GM04504 (cell line): ENCODE measurements at regions not wholly inside any gene's neighbourhood (a gene's known extent, or its start where the extent isn't known, plus 50 kb on each side); places are given as distances from the start of the nearest gene placed in this dataset.
"Not testable (repeated sequence)": the region's sequence is repeated elsewhere in the genome, so short reads cannot be mapped to it uniquely, and the experiment has no call there.

ENCODE experiments used
- DNase-seq: peaks from one replicate; pipeline ENCODE4 v3.0.0-alpha.2; 2012; ENCODE audit warnings: low read depth

DNA sequence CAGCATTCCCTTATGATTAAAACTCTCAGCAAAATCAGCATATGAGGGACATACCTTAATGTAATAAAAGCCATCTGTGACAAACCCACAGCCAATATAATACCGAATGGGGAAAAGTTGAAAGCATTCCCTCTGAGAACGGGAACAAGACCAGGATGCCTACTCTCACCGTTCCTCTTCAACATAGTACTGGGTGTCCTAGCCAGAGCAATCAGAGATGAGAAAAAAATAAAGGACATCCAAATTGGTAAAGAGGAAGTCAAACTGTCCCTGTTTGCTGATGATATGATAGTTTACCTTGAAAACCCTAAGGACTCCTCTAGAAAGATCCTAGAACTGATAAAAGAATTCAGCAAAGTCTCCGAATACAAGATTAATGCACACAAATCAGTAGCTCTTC lies 141.6 kb upstream of the MAN1A1 start:
- DNase-seq: not testable (repeated sequence)

DNA sequence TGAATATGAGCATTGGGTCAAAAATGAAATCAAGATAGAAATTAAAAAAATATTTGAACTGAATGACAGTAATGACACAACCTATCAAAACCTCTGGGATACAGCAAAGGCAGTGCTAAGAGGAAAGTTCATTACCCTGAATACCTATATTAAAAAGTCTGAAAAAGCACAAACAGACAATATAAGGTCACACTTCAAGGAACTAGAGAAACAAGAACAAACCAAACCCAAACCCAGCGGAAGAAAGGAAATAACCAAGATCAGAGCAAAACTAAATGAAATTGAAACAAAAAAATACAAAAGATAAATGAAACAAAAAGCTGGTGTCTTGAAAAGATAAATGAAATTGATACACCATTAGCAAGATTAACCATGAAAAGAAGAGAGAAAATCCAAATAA lies 140.5 kb upstream of the MAN1A1 start:
- DNase-seq: not testable (repeated sequence)

DNA sequence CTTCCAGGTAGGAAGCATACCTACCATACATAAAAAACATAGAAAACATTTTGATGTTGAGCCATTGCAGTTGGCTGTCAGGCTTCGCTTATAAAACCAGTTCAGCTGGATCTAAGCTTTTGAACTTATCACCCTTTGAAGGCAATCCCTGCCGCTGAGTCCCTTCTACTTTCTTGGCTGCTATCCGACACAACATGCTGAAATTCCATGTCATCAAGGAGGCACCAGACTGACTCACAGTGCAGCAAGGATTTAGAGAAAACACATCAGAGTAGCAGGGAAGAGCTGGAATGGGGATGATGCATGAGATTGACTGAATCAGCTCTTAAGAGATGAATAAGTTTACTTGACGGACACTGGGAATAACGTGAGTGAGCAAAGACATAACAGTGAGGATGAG lies 135.0 kb upstream of the MAN1A1 start:
- DNase-seq: peak; percentile 89

DNA sequence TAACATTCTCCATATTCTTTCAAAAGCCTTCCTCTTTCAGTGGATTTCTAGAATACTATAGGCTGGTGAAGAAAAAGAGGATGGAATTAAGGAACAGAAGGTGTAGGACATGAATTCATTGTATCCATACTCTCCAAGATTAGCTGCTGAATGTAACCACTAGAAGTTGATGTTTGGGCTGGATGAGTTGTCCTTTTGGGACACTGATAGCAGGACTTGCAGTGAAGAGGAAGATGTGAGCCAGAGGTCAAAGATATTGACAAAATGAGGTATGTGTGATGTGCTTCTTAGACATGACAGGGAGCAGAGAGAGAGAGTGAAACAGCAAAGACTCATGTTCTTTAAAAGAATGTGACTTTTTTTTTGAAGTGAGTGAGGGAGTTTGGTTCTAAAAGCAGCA lies 134.3 kb upstream of the MAN1A1 start:
- DNase-seq: no peak

DNA sequence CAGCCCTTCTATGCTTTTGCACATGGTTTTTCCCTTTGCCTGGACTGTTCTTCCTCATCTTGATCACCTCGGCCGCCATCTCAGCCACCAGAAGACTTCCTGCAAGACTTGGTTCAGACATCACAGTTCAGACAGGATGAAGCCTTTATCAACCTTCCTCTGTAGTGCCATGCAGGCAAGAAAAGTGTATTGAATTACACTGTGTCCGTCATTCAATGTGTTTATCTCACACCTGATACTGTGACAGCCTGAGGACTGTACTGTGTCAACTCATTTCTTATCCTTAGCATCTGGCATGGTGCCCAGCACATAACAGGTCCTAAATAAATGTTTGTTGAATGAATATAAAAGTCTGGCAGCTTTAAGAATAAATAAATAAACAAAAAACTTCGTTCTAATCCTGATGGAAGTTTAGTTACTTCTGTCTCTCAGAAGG lies 133.3 kb upstream of the MAN1A1 start:
- no peak for DNase-seq

DNA sequence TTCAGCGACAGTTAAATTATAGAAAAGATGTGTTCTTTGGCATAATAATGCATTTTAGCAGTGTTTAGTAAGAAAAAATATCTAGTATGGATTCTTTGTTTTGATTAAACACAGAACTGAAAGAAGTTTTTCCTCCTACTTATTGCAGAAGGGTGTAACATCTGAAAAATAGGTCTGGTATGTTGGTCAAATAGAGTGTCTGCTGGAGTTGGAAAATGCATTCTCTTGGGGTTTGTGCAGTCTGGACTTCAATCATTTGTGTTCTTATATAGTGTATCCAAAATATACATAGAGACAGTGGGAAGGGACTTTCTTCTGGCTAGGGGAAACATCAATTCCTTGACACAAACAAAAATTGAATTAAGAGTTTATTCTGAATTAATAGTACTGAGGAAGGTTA lies 132.4 kb upstream of the MAN1A1 start:
- DNase-seq: no peak

DNA sequence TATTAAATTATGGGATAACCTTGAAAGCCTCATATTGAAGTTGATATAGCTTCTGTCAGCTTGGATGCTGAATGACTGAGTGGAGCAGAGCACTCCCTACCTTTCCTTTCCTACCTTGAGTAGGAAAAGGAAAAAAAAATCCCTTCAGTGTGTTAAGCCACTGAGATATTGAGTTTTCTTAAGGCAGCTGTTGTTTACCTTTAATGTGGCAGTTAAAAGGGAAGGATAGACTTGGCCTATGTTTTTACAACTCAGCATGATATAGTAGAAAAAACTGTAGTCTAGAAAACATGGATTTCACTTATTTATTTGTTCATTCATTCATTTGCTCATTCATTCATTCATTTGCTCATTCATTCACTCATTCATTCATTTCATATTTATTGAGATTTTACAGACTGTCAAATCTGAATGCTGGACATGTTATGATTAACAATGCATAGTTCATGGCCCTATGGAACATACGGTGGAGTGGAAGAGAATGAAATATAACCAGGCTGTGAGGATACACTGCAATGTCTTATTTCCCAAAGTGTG lies 131.5 kb upstream of the MAN1A1 start:
- DNase-seq: no peak

DNA sequence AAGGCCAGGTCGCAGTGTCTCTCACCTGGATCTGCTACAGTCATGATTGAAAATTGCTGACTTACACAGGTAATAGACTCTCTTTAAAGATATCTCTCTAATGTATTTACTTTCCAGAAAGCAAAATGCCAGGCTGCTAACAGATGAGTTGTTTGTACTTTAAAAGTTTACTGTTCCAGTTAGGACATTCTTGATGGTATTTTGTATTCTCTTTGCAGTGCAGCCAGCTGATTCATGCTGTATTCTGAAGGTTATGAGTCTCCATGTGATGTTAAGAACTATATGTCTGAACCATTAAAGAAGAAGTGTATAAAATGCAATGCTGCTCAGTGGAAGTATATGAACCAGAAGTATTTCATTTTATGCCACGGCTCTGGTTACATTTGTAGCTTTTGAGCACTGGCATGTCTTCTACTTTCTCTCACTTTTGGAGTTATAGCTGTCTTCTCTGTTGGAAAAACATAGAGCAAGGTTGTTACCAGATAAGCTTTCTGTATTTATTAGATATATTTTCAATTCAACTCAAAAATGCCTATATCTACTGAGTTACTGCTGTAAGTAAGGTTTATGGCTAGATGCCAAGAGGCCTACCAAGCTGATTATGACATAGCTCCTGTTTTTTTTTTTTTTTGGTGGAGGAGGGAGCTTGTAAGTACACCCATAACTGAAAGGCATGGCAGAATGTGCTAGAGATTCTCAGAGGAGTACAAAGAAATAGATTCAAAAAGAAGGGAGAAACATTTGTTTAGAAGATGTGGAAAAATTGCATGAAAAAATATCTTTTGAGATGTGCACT lies 130.5 kb upstream of the MAN1A1 start:
- no peak for DNase-seq

DNA sequence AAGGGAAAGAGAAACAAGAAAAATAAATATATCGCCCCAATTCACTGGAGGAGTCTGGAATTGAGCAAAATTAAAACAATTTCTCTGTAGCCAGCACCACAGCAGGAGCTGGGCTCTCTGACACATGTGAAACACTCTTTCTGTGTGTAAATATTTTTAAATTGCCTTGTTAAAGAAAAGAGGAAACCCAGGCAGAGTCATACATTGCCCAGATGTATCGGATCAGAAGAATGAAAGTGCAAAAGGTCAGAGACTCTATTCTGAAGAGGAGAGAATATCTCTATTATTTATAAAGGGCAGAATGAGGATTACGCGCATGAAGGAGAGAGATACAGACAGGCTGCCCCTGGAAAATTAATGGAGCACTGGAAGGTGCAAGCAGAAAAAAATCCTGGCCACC lies 127.0 kb upstream of the MAN1A1 start:
- DNase-seq: no peak

DNA sequence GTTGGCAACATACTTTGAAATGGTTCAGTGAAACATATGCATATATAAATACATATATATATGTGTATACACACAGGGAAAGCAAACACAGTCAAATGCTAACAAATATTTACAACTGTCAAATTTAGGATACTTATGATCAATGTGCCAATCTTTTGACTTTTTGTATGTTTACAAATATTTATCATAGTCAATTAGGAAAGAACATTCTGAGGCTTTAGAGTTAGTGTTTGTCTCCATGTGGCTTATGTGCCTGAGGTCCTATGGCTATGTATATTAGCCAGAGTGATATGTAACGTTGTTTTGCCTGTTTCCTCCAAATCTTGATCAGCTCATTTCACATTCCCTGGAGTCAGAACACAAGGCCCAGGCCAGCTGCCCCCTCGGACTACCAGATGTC lies 126.5 kb upstream of the MAN1A1 start:
- no peak for DNase-seq

DNA sequence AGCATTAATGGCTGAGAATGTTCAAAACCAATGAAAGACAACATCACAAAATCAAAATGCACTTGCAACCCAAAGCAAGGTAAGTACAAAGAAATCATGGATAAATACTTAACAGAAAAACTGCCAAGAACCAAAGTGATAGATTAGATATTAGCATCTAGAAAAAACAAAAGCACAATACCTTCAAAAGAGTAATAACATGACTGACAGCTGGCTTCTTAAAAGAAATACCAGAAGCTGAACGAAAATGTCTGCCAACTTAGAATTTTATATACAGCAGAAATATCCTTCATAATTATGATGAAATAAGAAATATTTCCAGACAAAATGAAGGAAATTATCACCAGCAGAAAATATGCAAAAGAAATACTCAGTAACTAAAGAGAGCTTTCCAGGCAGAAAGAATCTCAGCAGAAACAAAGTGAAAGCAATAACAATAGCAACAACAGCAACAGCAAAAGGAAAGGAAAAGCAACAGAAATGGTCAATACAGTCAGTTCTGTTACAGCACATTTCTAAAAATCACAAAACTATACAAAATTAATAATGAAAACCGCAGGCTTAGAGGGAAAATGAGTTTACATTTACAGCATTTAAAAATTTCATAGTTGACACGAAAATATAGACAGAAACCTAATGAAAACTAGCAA lies 121.5 kb upstream of the MAN1A1 start:
- no peak for DNase-seq

DNA sequence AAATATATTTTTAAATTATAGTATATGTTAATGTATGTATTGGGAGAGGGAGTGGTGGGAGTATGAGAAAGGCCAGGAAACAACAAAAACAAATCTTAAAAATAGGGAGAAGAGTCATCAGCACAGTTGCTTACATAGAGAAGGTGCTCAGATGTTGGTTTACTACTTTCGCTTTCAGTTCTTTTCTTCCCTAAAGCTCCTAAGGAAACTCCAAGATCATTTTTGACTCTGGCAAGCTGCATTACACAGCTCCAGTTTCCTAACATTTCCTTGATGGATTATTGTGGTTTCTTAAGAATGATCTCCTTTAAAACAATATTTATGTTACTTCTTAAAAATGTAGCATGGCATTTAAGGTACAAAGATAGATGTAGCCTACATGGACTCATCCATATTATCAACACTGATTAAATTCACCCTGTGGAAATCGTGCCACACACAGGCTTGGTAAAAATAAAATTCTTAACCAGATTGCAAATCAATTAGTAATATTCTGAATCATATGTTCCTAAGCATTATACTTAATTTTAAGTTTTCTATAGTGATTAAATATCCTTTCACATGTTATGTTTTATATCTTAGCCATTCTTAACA lies 118.0 kb upstream of the MAN1A1 start:
- no peak for DNase-seq

DNA sequence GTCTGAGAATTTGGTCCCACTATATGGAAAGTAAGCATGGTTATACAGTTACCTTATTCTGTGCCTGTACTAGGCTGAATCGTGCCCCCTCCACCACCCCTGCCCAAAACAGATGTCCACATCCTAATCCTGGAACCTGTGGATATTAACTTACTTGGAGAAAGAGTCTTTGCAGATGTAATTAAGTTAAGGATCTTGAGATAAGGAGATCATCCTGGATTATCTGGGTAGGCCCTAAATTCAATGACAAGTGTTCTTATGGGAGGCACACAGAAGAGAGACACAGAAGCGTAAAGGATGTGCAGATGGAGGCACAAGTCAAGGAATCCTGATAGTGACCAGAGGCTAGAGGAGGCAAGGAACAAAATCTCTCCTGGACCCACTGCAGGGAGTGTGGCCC lies 116.7 kb upstream of the MAN1A1 start:
- DNase-seq: no peak

DNA sequence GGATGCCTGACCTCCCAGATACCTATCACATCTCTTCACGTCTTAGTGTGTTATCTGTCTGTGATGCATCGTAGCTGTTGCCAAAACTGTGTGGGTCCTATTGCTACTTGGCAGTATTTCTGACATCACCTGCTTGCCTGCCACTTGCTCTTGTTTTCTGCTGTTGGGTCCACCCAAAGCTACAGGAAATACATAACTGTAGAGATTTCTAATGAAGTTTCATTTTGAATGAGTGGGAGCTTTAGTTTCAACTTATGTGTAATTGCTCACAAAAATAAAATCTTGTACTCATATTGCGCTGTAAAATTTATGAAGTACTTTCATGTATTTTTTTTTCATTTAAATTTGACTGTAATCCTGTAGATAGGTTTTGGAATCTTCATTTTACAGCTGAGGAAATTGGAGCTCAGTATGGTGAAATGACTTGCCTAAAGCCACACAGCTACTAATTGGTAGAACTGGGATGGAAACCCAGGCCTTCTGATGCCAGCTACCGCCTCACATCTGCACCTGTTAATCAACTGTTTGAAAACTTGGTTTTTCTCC lies 113.6 kb upstream of the MAN1A1 start:
- no peak for DNase-seq

DNA sequence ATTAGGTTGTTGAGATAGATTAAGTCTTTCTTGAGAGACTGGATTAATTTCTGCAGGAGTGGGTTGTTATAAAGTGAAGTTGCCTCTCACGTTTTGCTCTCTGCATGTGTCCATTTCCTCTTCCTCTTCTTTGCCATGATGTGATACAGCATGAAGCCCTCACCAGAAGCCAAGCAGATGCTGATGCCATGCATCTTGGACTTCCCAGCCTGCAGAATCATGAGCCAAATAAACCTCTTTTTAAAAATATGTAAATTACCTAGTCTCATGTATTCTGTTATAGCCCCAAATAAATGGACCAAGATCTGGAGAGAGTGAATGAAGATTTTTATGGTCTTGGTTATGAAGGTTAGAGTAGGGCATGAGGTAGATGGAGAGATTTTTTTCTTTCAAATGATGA lies 111.6 kb upstream of the MAN1A1 start:
- DNase-seq: no peak

DNA sequence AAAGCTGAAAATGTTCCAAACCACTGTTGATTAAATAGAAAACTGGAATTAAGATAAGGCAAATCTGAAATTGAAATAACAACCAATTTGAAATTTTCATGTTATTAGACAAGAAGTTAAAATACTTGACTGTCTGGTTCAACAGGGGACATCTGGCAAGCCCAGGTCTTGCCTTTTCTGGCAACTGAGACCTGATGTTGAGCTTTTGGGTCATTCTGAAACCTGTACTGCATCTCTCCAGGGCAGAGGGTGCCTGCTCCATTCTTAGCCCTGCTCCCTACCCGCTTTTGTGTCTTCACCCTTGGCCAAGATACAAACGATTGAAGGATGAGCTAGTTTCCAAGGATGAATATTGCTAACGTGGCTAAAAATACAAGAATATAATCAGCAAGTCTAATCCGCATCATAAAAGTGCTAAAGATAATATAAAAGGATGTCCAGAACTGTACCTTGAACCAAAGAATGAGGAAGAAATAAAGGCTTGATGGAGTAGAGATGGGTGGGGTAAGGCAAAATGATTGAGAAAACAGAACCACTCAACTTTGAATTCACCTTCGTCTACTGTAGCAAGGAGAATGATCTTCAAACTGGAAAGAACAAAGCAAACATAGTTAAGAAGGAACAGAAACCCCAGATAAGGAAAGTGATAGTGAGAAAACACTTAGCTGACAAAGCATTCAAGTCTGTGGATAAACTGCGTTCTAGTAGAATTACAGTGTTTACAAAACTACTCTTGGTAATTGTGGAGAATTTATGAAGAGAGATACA lies 109.8 kb upstream of the MAN1A1 start:
- no peak for DNase-seq

DNA sequence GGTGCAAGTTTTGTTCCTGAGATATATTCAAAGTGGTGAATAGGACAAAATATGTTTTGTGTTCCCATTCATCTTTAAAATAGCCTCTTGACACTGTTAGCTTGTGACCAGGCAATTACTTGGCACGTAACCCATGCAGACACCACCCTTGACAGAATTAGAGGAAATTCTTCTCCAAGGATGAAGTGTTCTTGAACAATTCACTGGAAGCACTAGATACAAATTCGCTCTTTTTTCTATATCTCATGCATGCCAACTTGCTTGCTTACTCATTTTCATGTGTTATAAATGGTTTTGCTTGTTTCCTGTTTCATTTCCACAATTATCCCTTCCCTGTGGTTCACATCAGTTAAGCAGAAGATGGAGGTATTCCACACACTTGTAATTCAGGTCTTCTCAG lies 105.2 kb upstream of the MAN1A1 start:
- DNase-seq: no peak

DNA sequence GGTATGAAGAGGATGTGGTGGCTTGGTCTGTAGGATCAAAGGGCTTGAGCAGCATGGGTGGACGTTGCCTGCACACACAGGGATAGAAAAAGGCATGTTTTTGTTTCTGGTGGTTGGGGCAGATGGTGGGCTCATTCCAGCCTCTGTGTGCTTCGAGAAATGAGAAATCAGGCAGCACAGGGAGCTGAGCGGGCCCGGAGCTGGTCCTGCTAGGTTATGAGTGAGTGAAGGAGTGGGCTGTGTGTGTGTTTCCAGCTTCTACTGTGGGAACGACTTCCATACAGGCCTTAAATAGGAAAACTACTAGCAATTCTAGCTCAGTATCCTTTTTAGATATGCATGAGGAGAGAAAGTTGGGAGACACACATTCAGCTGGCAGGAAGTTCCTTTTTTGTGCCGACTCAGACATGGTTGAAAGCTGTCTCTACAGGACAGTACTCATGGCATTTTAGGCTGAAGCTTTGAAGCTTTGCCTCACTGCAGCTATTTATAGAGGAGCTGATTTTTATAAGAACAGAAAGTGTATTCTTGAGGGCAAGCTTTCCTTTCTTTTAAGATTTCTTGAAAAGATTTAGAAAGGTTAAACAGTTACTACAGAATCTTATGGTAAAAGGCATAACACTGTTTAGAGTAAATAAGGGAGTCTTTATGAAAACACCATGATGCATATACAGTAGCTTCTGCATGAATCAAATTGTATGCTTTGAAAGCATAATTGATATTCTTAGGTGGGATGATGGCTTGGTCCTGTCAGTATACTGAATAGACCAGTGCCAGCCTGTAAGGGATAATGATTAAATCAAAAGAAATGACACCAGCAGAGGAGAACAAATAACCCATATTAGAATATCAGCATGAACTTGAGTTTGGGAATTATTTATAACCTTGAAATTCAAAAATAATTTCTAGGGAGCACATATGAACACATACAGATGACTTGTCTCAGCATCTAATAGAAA lies 104.0 kb upstream of the MAN1A1 start:
- DNase-seq: no peak

DNA sequence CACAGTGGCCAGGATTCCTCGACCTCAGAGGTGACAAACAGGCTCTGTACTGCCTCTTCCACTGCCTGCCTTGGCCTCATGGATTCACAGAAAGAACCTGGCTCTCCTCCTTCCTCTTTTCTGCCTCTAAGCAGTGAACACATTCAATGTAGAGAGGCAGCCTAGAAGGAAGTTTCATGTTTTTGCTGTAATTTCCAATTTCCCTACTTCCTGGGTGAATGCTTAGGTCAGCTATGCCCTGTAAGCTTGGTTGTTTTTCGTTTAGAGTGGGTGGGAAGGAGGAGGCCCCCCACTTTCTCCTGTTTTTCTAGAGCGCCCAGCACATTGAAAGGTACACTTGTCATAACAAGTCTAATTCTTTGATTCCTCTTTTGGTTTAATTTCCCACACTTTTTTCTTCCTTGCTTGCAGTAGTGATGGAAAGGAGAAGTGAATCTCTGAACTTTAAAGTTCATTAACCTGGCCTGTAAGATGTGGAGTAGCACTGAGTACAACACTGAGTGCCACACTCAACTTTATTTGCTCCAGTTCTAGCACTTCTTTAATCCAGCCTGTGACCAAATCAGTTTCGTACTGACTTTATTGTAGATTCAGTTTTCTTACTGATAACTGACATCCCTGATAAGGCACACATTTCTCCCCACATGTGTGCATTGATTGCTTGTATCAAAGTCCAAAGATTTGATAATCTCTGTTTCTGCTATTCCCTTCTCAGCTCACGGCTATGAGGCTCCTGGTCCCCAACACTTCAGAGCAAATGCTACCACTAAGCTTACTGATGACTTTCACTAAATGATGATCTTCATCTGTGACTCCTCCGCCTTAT lies 100.0 kb upstream of the MAN1A1 start:
- no peak for DNase-seq

DNA sequence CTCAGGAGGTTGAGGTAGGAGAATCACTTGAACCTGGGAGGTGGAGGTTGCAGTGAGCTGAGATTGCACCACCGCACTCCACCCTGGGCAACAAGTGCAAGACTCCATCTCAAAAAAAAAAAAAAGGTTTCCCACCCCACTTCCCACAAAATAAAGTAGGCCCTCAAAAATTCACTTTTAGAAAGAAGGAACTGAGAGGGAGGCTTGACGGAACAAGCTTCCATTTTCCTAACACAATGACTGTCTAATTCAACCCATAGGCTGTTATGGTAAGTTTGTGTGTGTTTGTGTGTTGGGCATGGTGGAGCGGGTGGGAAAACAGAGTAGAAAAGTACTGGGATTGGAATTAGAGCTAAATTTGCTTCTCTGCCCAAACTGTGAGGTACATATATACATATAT lies 98.4 kb upstream of the MAN1A1 start:
- no peak for DNase-seq
